HepG2 (cell line): ENCODE measurements at regions not wholly inside any gene's neighbourhood (a gene's known extent, or its start where the extent isn't known, plus 50 kb on each side); places are given as distances from the start of the nearest gene placed in this dataset.

ENCODE experiments used
- ATAC-seq: fragments of 200-7000 bp; cut with Tn5 transposase; 3 replicates; pipeline ENCODE4 v1.9.1; 2020; ENCODE audit warnings: mild to moderate bottlenecking, moderate library complexity
- BruUV-seq: library from RNA; stranded (reverse); fragments of 400-500 nt; replicated peaks from 2 replicates; lab custom pipeline; 2021; lab: Mats Ljungman, UMichigan
- CTCF ChIA-PET: fragments of 300-600 bp; formaldehyde crosslinking; extraction: SDS; loops from one replicate; lab custom pipeline; 2021; ENCODE audit warnings: low total read pairs, inconsistent platforms, low intra/inter-chr PET ratio; lab: Yijun Ruan, JAX
- POLR2A ChIA-PET: fragments of 350-600 bp; sonication (Branson Sonifier 250); formaldehyde crosslinking; loops from one replicate; lab custom pipeline; 2020; ENCODE audit warnings: antibody characterized with exemption, inconsistent platforms; lab: Yijun Ruan, JAX
- DNase-seq: peaks from one replicate; pipeline ENCODE4 v3.0.0-alpha.2; 2015; ENCODE audit warnings: low spot score
- FAIRE-seq: peaks from 3 replicates; lab custom pipeline; 2011; peaks lifted over from hg19 to GRCh38; lab: Jason Lieb, UNC
- H2AFZ ChIP-seq: one replicate; pipeline ENCODE4 v1.6.1; 2011; ENCODE audit warnings: low read length, inconsistent platforms
- H3K27ac ChIP-seq: fragments of 300-600 bp; 3 replicates; pipeline ENCODE4 v1.8.0; 2011; ENCODE audit warnings: mixed run types, mild to moderate bottlenecking, mixed read lengths, low read length, inconsistent platforms; ENCODE audit not compliant: insufficient read depth; ENCODE audit errors: extremely low read length
- H3K27me3 ChIP-seq, 2 experiments: fragments of 200-600 bp in 1 of 2; 2 replicates in 1 of 2; 3 replicates in 1 of 2; pipeline versions ENCODE4 v1.6.0 to v1.8.0; 2011; ENCODE audit warnings: low read length in 2 of 2, mild to moderate bottlenecking in 2 of 2, moderate library complexity in 2 of 2, inconsistent platforms in 1 of 2; ENCODE audit not compliant: insufficient read depth in 2 of 2, control insufficient read depth in 1 of 2
- H3K36me3 ChIP-seq, 2 experiments: fragments of 200-600 bp in 1 of 2; replicated peaks in 1 of 2; 2 replicates in 1 of 2; 3 replicates in 1 of 2; pipeline versions ENCODE4 v1.5.1 to v1.8.0; 2011; ENCODE audit warnings: low read length in 2 of 2, inconsistent platforms in 1 of 2; ENCODE audit not compliant: insufficient read depth in 2 of 2, control insufficient read depth in 1 of 2
- H3K4me1 ChIP-seq: 2 replicates; pipeline ENCODE4 v1.5.1; 2012; ENCODE audit warnings: low read length, inconsistent platforms; ENCODE audit not compliant: insufficient read depth
- H3K4me2 ChIP-seq: 2 replicates; pipeline ENCODE4 v1.6.0; 2011; ENCODE audit warnings: low read depth, low read length, inconsistent platforms
- H3K4me3 ChIP-seq, 3 experiments: fragments of 200-600 bp in 1 of 3; sonication (generic), shearing (Covaris generic) in 1 of 3; replicated peaks in 1 of 3; 2 replicates each; pipeline ENCODE4 v1.5.1; 2011 to 2016; ENCODE audit warnings: low read length in 3 of 3, inconsistent platforms in 2 of 3, low read depth in 2 of 3, mild to moderate bottlenecking in 2 of 3, control low read depth in 1 of 3, mixed read lengths in 1 of 3; ENCODE audit not compliant: insufficient read depth in 1 of 3
- H3K79me2 ChIP-seq: one replicate; pipeline ENCODE4 v1.6.1; 2011; ENCODE audit warnings: low read length, inconsistent platforms; ENCODE audit not compliant: insufficient read depth
- H3K9ac ChIP-seq: 2 replicates; pipeline ENCODE4 v1.6.0; 2011; ENCODE audit warnings: mild to moderate bottlenecking, low read depth, low read length, inconsistent platforms; ENCODE audit not compliant: insufficient read depth
- H3K9me3 ChIP-seq: 2 replicates; pipeline ENCODE4 v1.5.1; 2012; ENCODE audit warnings: mild to moderate bottlenecking, low read length
- H4K20me1 ChIP-seq: 2 replicates; pipeline ENCODE4 v1.6.0; 2011; ENCODE audit warnings: inconsistent platforms, mild to moderate bottlenecking, low read length, moderate library complexity; ENCODE audit not compliant: insufficient read depth
- ATF7-NPFF ChIP-seq: sonication (generic); formaldehyde crosslinking; IDR thresholded peaks from 2 replicates; pipeline ENCODE4 v1.8.1; 2023; ENCODE audit warnings: mild to moderate bottlenecking, low read depth, missing genetic modification reagents, moderate library complexity
- ATM ChIP-seq: fragments of 450-650 bp; IDR thresholded peaks from 2 replicates; pipeline ENCODE4 v1.7.1; 2017; ENCODE audit warnings: mild to moderate bottlenecking, borderline replicate concordance
- BRCA1 ChIP-seq: sonication (generic); formaldehyde crosslinking; IDR thresholded peaks from 2 replicates; pipeline ENCODE4 v1.4.0; 2020; ENCODE audit warnings: missing genetic modification reagents
- BRF2 ChIP-seq: sonication (generic); formaldehyde crosslinking; IDR thresholded peaks from 2 replicates; pipeline ENCODE4 v1.8.1; 2022; ENCODE audit warnings: mild to moderate bottlenecking, missing genetic modification reagents
- ELF1 ChIP-seq: sonication (generic); formaldehyde crosslinking; IDR thresholded peaks from 2 replicates; pipeline ENCODE4 v1.4.0; 2020; ENCODE audit warnings: missing genetic modification reagents
- ELF4 ChIP-seq: sonication (generic); formaldehyde crosslinking; IDR thresholded peaks from 2 replicates; pipeline ENCODE4 v1.5.0; 2020; ENCODE audit warnings: missing genetic modification reagents, mild to moderate bottlenecking, moderate library complexity, borderline replicate concordance
- EZH2 ChIP-seq: conservative IDR thresholded peaks from 2 replicates; pipeline ENCODE4 v1.6.1; 2012; ENCODE audit warnings: mild to moderate bottlenecking, low read depth, low read length, moderate library complexity
- MBNL3 ChIP-seq: fragments of 250-450 bp; sonication (Bioruptor Pico); conservative IDR thresholded peaks from 2 replicates; pipeline ENCODE4 v1.8.0; 2022; ENCODE audit warnings: mild to moderate bottlenecking, inconsistent platforms
- REXO4 ChIP-seq: sonication (generic); formaldehyde crosslinking; IDR thresholded peaks from 2 replicates; pipeline ENCODE4 v1.8.0; 2022; ENCODE audit warnings: missing genetic modification reagents, mild to moderate bottlenecking, borderline replicate concordance
- SMYD3 ChIP-seq: sonication (generic); formaldehyde crosslinking; IDR thresholded peaks from 2 replicates; pipeline ENCODE4 v1.8.1; 2023; ENCODE audit warnings: mild to moderate bottlenecking, missing genetic modification reagents
- SPEN ChIP-seq: sonication (generic); formaldehyde crosslinking; IDR thresholded peaks from 2 replicates; pipeline ENCODE4 v1.5.1; 2020; ENCODE audit warnings: low read depth, mild to moderate bottlenecking, missing genetic modification reagents
- TEF ChIP-seq: sonication (generic); formaldehyde crosslinking; IDR thresholded peaks from 2 replicates; pipeline ENCODE4 v1.5.0; 2020; ENCODE audit warnings: missing genetic modification reagents
- ZBTB49 ChIP-seq: sonication (generic); formaldehyde crosslinking; IDR thresholded peaks from 2 replicates; pipeline ENCODE4 v1.4.0; 2020; ENCODE audit warnings: missing genetic modification reagents, borderline replicate concordance
- ZMYM3 ChIP-seq: sonication (generic); formaldehyde crosslinking; IDR thresholded peaks from 2 replicates; pipeline ENCODE4 v1.5.1; 2020; ENCODE audit warnings: mild to moderate bottlenecking, missing genetic modification reagents
- ZNF136 ChIP-seq: sonication (generic); formaldehyde crosslinking; IDR thresholded peaks from 2 replicates; pipeline ENCODE4 v1.8.1; 2022; ENCODE audit warnings: low read depth, mild to moderate bottlenecking, moderate library complexity, missing genetic modification reagents
- ZNF280D ChIP-seq: sonication (generic); formaldehyde crosslinking; IDR thresholded peaks from 2 replicates; pipeline ENCODE4 v1.5.1; 2020; ENCODE audit warnings: mild to moderate bottlenecking, missing genetic modification reagents
- ZNF550 ChIP-seq: sonication (generic); formaldehyde crosslinking; IDR thresholded peaks from 2 replicates; pipeline ENCODE4 v1.4.0; 2020; ENCODE audit warnings: mild to moderate bottlenecking, missing genetic modification reagents, borderline replicate concordance
- ZNF749 ChIP-seq: sonication (generic); formaldehyde crosslinking; IDR thresholded peaks from 2 replicates; pipeline ENCODE4 v1.8.0; 2022; ENCODE audit warnings: mild to moderate bottlenecking, missing genetic modification reagents, moderate library complexity, borderline replicate concordance
- ZNF772 ChIP-seq: sonication (generic); formaldehyde crosslinking; IDR thresholded peaks from 2 replicates; pipeline ENCODE4 v1.5.0; 2020; ENCODE audit warnings: mild to moderate bottlenecking, missing genetic modification reagents
- WGBS: methylation state at CpG from one replicate; pipeline ENCODE4 v1.1.6; 2017; ENCODE audit warnings: low lambda C conversion rate; 5-methylcytosine and 5-hydroxymethylcytosine counted together
- in situ Hi-C: cut with HindIII; loops from 2 replicates; pipeline ENCODE4 v1.10.0; 2017; ENCODE audit warnings: low pct_unique_long_range_greater_than_20kb; ENCODE audit not compliant: extremely low pct_ligation_motif_present
- intact Hi-C: fragments of 100-400 bp; cut with micrococcal nuclease; formaldehyde crosslinking; loops from one replicate; pipeline ENCODE4 v1.10.0; 2022; ENCODE audit not compliant: unreplicated experiment

- Histone ChIP-seq H3K9ac (no peak overlapping the region), H3K27ac (no peak overlapping the region), H4K20me1 (no peaks in the 10 kb centered on the region), H3K36me3 (no peaks in the 10 kb centered on the region), H3K4me1 (peaks cover 10% of the 10 kb centered on the region; the same call in 1 of the 2 replicates), H3K79me2 (no peaks in the 10 kb centered on the region), H3K9me3 (no peaks in the 10 kb centered on the region), H3K4me3 (no peak overlapping the region), H2AFZ (no peak overlapping the region)
- ChIA-PET POLR2A (no interaction called here), CTCF (no interaction called here)
- in situ Hi-C loops: no loop called here
- BruUV-seq: no TSS peak
- no peak for DNase-seq
- 90% methylated on average over 12 of the region's 13 CpGs for WGBS
- no peak for FAIRE-seq
- TF ChIP-seq ZNF772 (CRISPR knock-in tag) (no peak), ATM (no peak), ZNF280D (no peak), EZH2 (no peak), BRF2 (CRISPR knock-in tag) (no peak), ELF1 (CRISPR knock-in tag) (no peak), ZNF550 (CRISPR knock-in tag) (no peak), ZMYM3 (CRISPR knock-in tag) (no peak), MBNL3 (no peak), ELF4 (no peak), ZNF749 (no peak), SPEN (no peak), ZBTB49 (CRISPR knock-in tag) (no peak), SMYD3 (CRISPR knock-in tag) (no peak), ATF7-NPFF (no peak), TEF (no peak), ZNF136 (CRISPR knock-in tag) (no peak), REXO4 (no peak), BRCA1 (CRISPR knock-in tag) (no peak)
- TF ChIP-seq, all 625 proteins: peak for 0
- H3K4me2 ChIP-seq: no peak overlapping the region
- intact Hi-C loops: no loop called here
- peaks cover 0 to 36% of the 10 kb centered on the region in 2 experiments; a peak in 4 of 5 replicates for H3K27me3 ChIP-seq
- ATAC-seq: no peak
Observed at GRCh38 chr12:11946161-11946560, 124.6 kb upstream of the BCL2L14 start.
